SH-SY5Y (cell line): ENCODE measurements at regions not wholly inside any gene's neighbourhood (a gene's known extent, or its start where the extent isn't known, plus 50 kb on each side); places are given as distances from the start of the nearest gene placed in this dataset.

Experiments used
- GATA2 ChIP-seq: IDR thresholded peaks from 2 replicates; pipeline ENCODE4 v1.6.1; 2011; ENCODE audit warnings: mild to moderate bottlenecking, low read depth, low read length
- GATA3 ChIP-seq: IDR thresholded peaks from 2 replicates; pipeline ENCODE4 v1.6.1; 2011; ENCODE audit warnings: low read depth, mild to moderate bottlenecking, low read length, moderate library complexity

GRCh38 chr13:74298923-74299322 lies 164.7 kb upstream of the KLF12 start:
- TF ChIP-seq GATA3 (no peak), GATA2 (no peak)
